IPS DF 6.9 (cell line): ENCODE measurements at regions not wholly inside any gene's neighbourhood (a gene's known extent, or its start where the extent isn't known, plus 50 kb on each side); places are given as distances from the start of the nearest gene placed in this dataset.
"Not testable (repeated sequence)": the region's sequence is repeated elsewhere in the genome, so short reads cannot be mapped to it uniquely, and the experiment has no call there.

Experiments
- DNase-seq: peaks from one replicate; pipeline ENCODE4 v3.0.0-alpha.2; 2013; ENCODE audit warnings: low read depth, low spot score
- H3K27ac ChIP-seq: one replicate; pipeline ENCODE4 v1.5.1; 2013; ENCODE audit warnings: low read length, control low read depth
- H3K27me3 ChIP-seq: 2 replicates; pipeline ENCODE4 v1.6.1; 2013; ENCODE audit warnings: mild to moderate bottlenecking, low read length; ENCODE audit not compliant: control insufficient read depth, insufficient read depth
- H3K36me3 ChIP-seq: 2 replicates; pipeline ENCODE4 v1.6.1; 2013; ENCODE audit warnings: low read length; ENCODE audit not compliant: control insufficient read depth, insufficient read depth
- H3K4me1 ChIP-seq: 2 replicates; pipeline ENCODE4 v1.6.1; 2013; ENCODE audit warnings: low read length; ENCODE audit not compliant: control insufficient read depth, insufficient read depth
- H3K4me3 ChIP-seq: 2 replicates; pipeline ENCODE4 v1.5.1; 2013; ENCODE audit warnings: mild to moderate bottlenecking, low read length
- H3K9me3 ChIP-seq: 2 replicates; pipeline ENCODE4 v1.6.1; 2013; ENCODE audit warnings: low read length, inconsistent platforms; ENCODE audit not compliant: control insufficient read depth, insufficient read depth
- WGBS: extraction: QIAGEN DNeasy Blood & Tissue Kit; methylation state at CpG from one replicate; pipeline ENCODE4 v1.1.7; 2013; ENCODE audit warnings: mixed read lengths, missing lambda C conversion rate; ENCODE audit not compliant: insufficient read length, insufficient coverage; 5-methylcytosine and 5-hydroxymethylcytosine counted together

DNA sequence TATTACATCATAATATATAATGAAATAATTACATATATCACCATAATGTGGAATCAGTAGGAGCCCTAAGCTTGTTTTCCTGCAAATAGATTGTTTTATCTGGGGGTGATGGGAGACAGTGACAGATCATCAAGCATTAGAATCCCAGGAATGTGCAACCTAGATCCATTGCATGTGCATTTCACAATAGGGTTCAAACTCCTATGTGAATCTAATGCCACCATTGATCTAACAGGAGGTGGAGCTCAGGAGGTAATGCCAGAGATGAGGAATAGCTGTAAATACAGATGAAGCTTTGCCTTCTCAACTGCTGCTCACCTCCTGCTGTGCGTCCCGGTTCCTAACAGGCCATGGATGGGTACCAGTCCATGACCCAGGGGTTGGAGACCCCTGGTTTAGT is 63.8 kb upstream of the CHORDC1 start:
- H3K4me3 ChIP-seq: no peak overlapping the region
- H3K27ac ChIP-seq: no peak overlapping the region
- WGBS: no CpG with 5 or more reads among the region's 2 CpGs
- no peaks in the 10 kb centered on the region for H3K36me3 ChIP-seq
- DNase-seq: no peak
- no peaks in the 10 kb centered on the region for H3K27me3 ChIP-seq
- no peaks in the 10 kb centered on the region for H3K4me1 ChIP-seq
- H3K9me3 ChIP-seq: no peaks in the 10 kb centered on the region

DNA sequence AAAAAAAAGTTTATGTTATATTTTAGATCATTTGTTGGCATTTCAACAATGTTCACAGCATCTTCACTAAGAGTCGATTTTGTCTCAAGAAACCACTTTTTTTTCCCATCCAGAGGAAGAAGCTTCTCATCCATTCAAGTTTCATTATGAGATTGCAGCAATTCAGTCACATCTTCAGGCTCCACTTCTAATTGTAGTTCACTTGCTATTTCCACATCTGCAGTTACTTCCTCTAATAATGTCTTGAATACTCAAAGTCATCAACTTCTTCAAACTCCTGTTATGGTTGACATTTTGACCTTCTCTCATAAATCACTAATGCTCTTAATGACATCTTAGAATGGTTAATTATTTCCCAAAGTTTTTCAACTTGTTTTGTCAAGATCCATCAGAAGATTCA is 61.3 kb upstream of the CHORDC1 start:
- Histone ChIP-seq H3K27ac (no peak overlapping the region), H3K4me3 (no peak overlapping the region), H3K27me3 (no peaks in the 10 kb centered on the region), H3K9me3 (no peaks in the 10 kb centered on the region), H3K4me1 (no peaks in the 10 kb centered on the region), H3K36me3 (no peaks in the 10 kb centered on the region)
- no peak for DNase-seq
- WGBS: no CpG with 5 or more reads among the region's 1 CpG

DNA sequence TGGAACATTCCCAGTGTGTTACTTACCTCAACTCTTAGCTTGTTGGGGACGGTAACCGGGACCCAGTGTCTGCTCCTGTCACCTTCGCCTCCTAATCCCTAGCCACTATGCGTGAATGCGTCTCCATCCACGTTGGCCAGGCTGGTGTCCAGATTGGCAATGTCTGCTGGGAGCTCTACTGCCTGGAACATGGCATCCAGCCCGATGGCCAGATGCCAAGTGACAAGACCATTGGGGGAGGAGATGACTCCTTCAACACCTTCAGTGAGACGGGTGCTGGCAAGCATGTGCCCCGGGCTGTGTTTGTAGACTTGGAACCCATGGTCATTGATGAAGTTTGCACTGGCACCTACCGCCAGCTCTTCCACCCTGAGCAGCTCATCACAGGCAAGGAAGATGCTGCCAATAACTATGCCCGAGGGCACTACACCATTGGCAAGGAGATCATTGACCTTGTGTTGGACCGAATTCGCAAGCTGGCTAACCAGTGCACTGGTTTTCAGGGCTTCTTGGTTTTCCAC is 59.8 kb upstream of the CHORDC1 start:
- H3K27me3 ChIP-seq, H3K27ac ChIP-seq: not testable (repeated sequence)

DNA sequence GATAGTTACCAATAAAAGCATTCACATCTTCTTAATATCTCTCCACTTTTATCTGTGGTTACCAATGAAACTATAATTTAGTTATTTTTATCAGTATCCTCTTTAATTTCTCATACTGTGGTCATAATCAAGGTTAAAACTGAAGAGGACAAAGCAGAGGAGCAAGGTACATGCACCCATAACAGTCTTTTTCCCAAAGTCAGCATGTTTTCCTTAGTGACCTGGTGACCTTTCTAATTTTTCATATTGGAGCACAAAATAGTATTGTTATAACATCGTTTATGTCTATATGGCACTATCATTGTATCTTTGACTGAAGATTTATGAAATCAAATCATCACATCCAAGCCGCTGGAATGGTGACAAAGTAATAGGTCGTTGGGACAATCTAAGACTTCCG is 51.5 kb upstream of the CHORDC1 start:
- Histone ChIP-seq H3K27ac (no peak overlapping the region), H3K36me3 (no peaks in the 10 kb centered on the region), H3K4me1 (no peaks in the 10 kb centered on the region), H3K4me3 (no peak overlapping the region), H3K27me3 (no peaks in the 10 kb centered on the region), H3K9me3 (no peaks in the 10 kb centered on the region)
- WGBS: no CpG with 5 or more reads among the region's 4 CpGs
- DNase-seq: no peak

More for the DNA sequence above, 59.8 kb upstream of the CHORDC1 start:
- not testable (repeated sequence) for H3K4me3 ChIP-seq, H3K9me3 ChIP-seq, H3K4me1 ChIP-seq, H3K36me3 ChIP-seq, DNase-seq
- whole genome bisulfite sequencing: no CpG with 5 or more reads among the region's 13 CpGs
